GM18868 (cell line): ENCODE measurements at regions not wholly inside any gene's neighbourhood (a gene's known extent, or its start where the extent isn't known, plus 50 kb on each side); places are given as distances from the start of the nearest gene placed in this dataset.
A peak's percentile ranks its signal among the peaks of the same experiment; 100 is the strongest.
"Not testable (repeated sequence)": the region's sequence is repeated elsewhere in the genome, so short reads cannot be mapped to it uniquely, and the experiment has no call there.

Source experiments
- ATAC-seq: cut with Tn5 transposase; IDR thresholded peaks from one replicate; pipeline ENCODE4 v1.9.1; 2021; ENCODE audit warnings: mild to moderate bottlenecking, moderate library complexity; ENCODE audit not compliant: unreplicated experiment

DNA sequence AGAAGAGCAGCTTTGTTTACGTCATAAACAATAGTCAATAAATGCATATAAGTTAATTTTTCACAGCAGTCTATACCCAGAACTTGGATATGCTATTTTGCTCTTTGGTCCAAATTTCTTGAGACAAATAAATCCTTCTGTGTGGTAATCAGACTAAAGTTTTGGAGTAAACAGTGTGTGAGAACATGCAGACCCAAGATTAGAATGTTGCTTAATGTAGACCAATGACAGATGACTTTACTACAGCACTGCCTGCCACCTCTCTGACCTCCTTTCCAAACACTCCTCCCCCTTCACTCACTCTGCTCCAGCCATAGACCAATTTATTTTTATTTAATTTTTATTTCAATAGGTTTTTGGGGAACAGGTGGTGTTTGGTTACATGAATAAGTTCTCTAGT is 115.3 kb upstream of the TANK start:
- ATAC-seq, result no peak

DNA sequence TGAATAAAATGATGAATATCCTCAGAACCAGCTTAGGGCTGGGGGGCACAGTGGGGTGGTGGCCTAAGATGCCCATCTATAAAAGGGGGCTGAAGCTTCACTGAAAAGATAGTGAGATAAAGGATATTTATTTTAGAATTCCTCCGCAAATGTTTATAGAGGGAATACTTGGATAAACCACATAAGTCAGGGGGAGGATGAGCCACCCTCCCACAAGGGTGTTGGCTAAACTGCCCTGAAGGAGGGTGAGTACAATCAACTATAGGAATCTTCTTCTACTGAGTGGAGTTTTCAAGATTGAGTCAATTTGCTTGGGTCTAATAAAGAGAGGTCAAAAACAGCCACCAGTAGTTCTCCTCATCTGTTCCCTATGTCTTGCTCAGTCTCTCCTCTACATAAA is 114.5 kb upstream of the TANK start:
- no peak for ATAC-seq

DNA sequence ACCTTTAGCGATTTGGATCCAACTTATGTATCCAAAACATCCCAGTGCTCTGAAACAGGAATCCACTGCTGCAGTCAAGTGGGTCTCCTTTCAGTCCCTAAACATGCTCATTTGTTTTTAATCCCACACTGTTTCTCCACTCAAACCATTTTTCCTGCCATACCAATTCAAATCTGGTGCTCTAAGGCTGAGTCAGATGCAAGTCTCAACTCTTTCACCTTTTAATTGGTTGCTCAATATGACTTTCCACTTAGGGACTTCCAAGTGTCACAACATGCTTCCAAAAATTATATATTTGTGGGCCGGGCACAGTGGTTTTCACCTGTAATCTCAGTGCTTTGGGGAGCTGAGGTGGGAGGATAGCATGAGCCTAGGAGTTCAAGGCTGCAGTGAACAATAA is 113.4 kb upstream of the TANK start:
- ATAC-seq, result no peak

DNA sequence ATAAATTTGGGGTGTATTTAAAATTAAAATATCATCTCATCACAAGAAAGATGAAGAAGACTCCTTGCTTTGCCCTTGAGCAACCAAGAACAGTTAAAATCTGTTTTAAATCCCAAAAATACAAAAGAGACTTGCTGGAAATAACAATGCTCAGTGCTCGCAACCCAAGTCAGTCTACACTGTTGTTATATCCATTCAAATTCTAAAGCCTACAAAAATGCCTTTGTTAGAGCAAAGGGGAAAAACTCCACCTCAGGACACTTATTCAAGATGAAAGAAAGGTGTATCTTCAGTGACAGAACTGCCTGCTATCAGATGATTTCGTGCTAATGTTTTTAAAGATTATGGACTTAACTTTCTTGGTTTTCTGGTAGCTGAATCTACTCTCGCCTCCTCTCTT is 111.9 kb upstream of the TANK start:
- ATAC-seq, result no peak

DNA sequence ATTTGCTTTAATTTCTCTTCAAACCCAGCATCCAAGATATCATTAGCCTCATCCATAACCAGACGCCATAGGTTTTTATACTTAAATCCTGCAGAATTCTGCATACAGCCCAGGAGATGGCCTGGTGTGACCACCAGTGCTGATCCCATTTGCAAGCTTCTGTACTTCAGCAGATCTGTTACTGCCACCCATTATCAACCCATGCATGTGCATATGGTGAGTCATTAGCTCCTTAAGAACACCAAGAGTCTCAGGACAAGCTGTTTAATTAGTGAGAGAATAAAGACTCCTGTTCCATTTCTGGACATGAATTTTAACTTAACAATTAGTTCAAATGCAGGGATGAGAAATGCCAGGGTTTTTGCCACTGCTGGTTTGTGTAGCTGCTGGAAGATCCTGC is 110.7 kb upstream of the TANK start:
- ATAC-seq, result no peak

DNA sequence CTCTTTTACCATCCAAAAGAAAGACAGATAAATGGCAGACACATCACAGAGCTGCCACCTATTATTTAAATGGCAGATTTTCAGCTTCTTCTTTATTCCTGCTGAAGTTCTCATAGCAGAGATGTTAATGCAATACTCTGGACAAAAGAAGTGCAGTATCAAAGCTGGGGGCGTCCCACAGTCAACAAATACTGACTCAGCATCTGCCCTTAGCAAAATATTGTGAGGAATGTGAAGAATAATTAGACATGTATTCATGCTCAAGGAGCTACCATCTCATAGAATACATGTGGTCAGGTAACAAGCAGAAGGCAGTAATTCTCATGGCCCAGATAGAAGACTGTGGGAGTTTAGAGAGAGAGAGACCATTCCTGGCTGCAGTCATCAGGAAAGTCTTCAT is 108.0 kb upstream of the TANK start:
- no peak for ATAC-seq

DNA sequence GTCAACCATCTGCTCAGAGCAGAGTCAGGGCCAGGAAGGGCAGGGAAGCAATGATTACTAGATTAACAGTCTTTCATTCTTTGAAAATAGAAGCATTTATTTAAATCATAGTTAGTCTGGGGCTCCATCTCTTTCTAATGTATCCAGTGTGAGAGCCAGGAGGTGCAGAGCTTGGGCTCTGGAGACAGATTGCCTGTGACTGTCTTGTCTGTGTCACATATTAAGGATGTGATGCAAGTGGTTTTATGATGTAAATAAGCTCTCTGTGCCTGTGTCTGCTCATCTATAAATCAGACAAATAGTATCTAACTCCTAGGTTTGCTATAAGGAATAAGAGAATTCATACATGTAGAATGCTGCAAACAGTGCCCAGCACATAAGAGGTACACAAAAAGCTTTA is 104.9 kb upstream of the TANK start:
- ATAC-seq, result no peak

DNA sequence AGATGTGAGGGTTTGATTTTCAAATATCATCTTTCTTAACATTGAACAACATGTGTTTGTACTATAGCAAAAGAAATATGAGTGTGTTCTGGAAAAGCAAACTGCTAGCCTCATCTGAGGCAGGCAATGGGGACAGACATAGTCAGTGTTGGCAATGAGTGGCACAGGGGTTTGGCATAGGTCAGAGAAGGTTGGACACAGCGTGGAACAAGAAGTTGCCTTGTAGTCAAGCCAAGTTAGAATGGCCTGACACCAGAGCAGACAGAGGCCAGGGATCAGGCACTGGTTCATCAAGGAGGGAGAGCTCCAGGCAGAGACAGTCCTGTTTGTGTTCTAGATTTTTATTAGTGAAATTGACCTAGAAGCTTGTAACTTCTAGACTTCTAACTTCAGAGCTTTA is 100.8 kb upstream of the TANK start:
- no peak for ATAC-seq

DNA sequence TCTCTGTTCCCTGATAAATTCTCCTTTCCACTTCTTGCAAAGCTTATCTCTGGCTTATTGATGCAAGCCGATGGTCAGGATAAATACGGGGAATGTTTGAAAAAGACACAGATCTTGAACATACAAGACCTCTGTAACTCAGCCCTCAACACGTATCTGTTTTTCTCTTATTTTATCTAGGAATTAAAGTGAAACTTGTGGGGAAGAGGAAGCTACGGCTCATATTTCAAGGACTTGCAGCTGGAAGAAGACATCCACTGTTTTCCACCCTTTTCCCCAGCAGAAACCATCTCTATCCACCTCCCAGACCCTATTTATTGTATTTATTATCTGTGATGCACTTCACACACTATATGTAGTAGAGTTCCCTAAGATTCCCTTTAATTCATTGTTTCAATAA is 98.4 kb upstream of the TANK start:
- no peak for ATAC-seq

DNA sequence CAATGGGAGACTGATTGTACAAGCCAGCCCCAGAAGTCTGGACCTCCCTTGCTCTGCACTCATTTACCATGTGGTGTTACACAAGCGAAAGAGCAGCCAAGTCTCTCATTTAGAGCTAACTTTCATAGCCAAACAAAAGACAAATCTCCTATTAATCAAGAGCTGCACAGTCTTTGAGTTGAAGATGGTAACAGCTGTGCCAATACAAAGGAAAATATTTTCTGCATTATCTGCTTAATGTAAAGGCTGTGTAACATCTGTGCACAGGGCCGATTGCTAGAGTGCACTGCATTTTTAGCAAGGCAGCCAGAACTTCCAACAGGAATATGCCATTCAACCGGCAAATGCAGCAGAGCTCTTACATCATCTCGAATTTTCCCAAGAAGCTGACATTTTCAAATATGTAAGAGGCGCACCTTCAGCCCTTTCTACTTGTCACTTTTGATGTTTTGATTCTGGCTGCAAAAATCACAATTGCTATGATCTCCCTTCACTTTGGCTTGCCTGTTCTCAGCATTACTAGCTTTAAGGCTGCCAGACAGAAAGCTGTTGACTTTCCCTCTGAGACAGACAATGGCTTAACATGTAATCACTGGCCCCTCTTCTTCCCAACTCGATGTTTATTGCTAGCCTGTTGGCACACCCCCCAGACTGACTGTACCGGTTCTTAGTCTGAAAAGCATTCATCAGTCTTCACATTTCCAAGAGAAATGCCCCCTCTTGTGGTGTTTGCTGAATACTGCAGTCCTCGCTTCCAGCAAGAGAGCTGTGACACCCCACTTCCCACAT is 96.9 kb upstream of the TANK start:
- ATAC-seq, result peak; percentile 91

DNA sequence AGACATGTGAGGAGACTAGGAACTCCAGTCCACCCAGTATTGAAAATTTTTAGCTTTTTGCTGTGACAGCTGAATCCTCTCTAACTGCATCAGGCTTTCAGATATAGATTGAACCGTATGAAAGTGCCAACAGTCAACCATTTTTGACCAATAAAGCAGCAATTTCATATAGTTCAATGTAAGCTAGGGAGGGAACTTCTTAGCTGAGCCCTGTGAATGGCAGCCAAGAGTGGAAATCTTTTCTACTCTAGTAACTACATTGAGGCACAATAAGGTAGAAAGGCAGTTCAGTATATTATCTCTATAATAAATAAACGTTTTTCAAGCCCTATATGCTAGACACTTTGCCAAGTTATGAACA is 96.3 kb upstream of the TANK start:
- ATAC-seq, result peak; percentile 42

DNA sequence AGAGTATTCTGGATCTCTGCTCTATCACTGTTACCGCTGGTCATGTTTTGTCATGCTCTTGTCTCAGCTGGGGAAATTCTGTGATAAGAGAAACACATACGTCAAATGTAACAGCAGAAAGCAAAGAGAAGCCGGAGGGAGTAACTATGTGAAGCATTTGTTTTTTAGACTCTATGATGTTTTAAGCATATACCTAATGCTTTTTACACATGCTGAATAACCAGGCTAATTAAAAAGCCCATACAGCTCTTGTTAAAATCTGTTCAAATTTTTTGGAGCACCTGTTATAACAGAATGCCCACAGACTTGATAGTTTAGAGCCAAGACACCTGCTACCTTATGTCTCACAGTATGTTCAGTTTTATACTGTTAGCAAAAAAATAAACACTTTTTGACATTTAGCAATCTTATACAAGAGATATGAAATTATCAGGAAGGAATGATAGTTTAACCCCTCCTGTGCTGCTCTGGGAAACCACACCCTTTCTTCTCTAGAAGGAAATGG is 92.3 kb upstream of the TANK start:
- ATAC-seq, result no peak

DNA sequence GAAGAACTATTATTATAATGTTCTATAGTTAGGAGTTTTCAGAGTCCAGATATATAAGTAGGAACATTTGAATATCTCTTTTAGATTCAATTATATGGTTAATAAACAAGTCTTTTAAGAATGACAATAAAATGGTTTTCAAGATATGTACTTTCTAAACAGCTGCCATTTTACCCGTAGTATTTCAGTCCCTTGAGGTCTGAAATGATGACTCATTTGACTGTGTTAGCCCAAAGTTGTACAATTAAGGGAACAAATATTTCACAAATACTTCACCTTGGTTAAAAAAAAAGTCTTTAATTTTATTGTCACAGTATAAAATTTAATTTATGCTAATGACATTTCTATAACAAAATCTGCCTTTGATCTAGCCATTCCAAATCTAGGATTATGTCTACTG is 91.6 kb upstream of the TANK start:
- ATAC-seq, result peak; percentile 52

DNA sequence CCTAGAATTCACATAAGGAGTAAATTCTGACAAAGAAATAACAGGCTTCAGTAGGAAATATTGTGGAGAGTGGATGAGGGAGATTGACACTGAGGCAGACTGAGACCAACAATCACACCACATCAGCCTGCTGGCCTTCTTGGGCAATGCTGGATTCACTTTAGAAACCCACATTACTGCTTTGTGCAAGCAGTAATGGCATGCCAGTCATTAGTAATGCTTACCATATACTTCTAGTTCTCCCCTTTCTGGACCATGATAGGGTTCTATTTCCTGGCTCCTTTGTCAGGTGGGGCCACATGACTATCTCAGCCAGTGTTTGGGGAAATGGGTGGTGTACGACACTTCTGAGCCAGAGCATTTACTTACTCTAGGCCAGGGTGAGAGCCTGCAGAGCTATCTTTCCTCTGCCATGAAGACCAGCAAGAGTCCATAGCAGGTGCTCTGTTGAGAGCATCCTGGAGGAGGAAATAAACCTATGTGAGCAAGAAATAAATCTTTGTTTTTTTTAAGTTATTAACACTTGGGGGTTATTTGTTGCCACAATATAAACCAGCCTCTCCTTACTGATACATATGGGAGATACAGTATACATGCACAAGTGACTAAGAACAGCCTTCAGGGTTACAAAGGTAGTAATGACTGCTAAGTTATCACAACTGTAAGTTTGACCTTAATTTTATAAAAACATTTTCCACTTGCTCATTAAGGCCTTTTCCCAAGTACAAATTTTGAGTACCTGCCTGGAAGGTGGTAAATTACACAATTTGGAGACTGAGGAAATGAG is 89.3 kb upstream of the TANK start:
- ATAC-seq, result no peak

DNA sequence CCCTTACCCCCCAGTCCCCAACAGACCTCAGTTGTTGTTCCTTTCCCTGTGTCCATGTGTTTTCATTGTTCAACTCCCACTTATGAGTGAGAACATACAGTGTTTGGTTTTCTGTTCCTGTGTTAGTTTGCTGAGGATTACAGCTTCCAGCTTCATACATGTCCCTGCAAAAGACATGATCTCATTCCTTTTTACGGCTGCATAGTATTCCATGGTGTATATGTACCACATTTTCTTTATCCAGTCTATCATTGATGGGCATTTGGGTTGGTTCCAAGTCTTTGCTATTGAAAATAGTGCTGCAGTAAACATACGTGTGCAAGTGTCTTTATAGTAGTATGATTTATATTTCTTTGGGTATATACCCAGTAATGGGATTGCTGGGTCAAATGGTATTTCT is 87.8 kb upstream of the TANK start:
- not testable (repeated sequence) for ATAC-seq

DNA sequence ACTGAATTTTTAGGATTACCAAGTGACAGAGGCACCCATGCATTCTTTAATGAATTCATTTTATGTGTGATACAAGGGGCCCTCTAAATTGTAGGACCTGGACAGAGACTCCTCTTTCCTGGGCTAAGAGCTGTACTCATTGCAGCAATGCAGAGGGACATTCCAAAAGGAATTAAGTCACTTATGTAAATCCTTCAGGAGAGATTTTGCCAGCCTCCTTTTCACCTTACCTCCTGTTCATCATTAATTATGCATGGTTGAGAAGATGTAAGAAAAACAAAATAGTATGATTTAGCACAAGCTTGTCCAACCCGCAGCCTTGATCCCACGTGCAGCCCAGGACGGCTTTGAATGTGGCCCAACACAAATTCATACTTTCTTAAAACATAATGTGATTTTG is 84.5 kb upstream of the TANK start:
- ATAC-seq, result no peak

DNA sequence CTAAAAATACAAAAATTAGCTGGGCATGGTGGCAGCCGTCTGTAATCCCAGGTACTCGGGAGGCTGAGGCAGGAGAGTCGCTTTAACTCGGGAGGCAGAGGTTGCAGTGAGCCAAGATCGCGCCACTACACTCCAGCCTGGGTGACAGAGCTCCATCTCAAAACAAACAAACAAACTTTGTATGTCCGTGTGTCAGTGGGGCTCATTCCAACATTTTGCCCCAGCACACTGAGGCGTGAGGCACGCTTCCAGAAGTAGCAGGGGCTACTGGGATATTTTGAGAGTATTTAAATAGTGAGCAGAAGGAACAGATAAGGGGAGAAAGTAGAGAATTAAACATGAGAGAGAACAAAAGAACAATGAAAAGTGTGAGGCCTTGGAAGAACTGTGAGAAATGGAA is 83.3 kb upstream of the TANK start:
- no peak for ATAC-seq

DNA sequence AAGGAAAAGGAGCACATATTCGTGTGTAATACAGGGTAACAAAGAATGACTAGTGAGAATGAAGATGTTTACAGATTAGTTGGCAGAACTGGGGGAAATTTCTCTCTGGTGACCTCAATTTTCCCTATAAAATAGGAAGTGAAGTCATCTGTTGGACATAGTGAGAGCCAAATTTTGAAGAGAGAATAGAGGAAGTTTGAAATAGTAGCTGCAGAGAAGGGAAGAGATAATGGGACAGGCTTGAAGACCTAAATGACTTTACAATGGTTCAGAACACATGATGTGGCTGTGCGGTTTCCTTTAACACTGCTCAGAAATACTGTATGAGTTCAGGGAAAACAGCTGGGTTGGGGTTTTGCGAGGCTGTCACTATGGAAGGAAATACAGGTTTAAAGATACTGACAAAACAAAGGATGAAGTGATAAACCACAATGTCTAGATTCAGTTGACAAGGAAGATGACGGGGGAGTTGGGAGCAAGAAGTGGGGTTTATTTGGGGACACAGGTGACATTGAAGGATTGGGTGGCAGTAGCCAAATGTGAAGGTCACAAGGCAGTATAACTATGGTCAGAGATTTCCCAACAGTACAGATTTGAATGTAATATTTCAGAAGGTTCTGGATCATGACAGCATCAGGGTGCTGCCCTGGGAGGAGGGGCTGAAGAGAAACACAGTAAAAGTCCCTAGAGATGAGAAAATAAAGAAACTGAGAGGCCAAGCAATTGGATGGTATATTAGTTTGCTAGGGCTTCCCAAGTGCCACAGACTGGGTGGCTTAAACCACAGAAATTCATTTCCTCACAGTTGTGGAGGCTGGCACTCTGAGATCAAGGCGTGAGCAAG is 82.6 kb upstream of the TANK start:
- ATAC-seq, result peak; percentile 88

DNA sequence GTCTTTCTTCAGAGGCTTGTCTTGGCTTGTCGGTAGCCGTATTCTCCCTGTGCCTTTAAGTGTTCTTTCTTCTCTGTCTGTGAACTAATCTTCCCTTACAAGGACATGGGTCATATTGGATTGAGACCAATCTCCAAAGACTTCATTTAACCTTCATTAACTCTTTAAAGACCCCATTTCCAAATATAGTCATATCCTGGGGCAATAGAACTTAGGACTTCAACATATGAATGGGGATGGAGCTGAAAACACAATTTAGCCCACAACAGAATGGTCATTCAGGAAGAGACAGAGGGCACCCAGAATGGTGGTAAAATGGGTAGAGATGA is 82.1 kb upstream of the TANK start:
- ATAC-seq, result no peak

DNA sequence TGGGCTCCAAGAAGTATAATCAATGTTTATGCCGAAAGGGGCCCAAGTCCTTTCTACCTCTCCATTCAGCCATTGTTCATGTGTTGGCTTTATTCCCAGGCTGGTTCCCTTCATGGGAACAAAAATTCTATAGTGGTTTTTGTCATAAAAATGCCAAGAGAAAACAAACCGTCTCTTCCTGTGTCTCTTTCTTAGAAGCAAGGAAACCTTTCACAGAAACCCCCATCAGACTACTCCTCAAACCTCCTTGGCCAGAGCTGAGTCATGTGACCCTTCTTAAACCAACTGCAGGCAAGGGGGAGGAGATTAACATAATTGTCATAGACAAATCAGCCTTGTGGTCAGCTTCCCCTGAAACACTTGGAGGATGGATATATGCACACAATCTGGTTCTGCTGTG is 75.1 kb upstream of the TANK start:
- ATAC-seq, result no peak

DNA sequence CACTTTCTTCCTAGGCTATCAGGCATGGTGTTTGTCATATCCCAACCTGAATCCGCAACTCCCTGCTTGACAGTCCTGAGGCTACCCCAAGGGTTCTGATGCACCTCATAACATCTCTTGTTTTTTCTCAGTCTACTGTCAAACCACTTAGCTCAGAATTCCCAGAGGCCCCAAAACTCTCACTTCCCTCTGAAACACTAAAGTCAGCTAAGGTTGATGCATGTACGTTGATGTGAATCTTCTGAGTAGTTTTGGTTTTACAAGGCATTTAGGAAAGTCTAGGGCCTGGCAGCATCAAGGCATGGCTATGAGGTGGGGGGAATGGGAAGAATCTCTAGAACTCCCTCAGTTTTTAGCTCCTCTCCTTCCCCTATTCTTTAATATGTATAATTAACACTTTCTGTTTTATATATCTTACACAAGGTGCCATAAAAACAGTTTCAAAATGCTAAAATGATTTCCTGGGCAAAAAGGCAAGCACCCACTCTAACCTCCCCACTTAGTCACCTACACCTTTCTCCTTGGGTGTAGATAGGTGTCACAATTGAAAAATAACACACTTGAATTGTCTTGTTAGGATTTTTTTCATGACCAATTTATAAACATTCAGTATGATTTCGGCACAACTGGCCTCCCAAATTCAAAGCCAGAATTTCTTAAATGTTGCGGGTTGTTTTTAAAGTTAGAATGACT is 71.4 kb upstream of the TANK start:
- ATAC-seq, result peak; percentile 92
